MV-4-11 (cell line): ENCODE measurements at regions not wholly inside any gene's neighbourhood (a gene's known extent, or its start where the extent isn't known, plus 50 kb on each side); places are given as distances from the start of the nearest gene placed in this dataset.

Experiments
- DNase-seq: peaks from one replicate; lab custom pipeline; 2025; lab: John Stamatoyannopoulos, UW

- DNase-seq, result no peak
These were observed 249.7 kb upstream of the CFAP20DC start for GRCh38 chr3:59299561-59299960.

- DNase-seq, result no peak
These were observed 240.5 kb upstream of the CFAP20DC start for GRCh38 chr3:59290358-59290757.

DNA sequence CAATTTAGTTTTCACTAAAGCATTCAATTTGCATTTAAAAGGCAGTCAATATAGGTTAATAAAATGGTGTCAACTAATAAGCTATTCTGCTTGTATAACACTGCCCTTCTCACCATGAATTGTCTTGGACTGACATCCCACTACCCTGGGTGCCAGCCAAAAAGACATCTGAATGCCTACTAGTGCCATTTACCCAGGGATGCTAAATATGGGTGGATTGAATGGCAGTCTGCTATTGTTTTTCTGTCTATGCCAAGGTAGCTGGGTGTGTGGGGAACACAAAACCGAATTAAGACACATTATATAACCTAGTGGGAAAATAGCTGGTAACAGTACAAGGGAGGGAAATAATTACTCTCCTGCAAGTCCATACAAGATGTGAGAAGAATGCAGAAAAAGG, 240.0 kb upstream of the CFAP20DC start:
- DNase-seq, result no peak

DNA sequence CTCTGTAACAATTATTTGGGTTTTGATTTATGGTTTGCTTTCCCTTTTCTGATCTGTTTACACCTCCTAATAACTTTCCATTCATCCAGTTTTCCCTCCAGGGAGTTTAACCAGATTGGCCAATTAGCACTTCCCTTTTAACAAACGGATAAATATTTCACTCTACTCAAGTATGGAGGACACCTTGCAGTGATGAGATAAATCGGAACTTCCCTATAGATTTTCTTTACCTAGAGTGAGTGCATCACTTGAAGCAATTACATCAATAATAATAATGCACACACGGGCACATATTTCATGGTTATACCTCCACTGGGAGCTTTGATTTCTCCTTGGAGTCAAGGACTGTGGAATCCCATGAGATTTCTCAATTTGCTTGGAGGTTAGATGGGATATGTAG, 239.1 kb upstream of the CFAP20DC start:
- no peak for DNase-seq

- DNase-seq, result peak; percentile 92
These were observed 237.1 kb upstream of the CFAP20DC start for GRCh38 chr3:59286791-59287531.

DNA sequence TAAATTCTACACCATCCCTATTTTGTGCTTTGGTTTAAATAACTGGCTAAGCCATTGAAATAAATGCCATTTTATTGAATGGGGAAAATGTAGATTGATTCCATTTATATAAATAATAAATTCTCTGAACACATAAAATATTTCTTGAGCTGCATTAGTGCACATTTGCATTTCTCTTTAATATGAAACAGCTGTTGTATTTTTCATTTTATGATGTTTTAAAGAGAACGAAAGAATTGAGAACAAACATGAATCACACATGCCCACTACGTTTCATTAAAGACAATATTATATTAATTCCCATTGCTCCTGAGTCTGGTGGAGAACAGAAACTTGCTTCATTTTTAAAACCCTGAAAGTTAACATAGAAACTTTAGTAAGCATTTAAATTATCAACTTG, 235.7 kb upstream of the CFAP20DC start:
- no peak for DNase-seq

DNA sequence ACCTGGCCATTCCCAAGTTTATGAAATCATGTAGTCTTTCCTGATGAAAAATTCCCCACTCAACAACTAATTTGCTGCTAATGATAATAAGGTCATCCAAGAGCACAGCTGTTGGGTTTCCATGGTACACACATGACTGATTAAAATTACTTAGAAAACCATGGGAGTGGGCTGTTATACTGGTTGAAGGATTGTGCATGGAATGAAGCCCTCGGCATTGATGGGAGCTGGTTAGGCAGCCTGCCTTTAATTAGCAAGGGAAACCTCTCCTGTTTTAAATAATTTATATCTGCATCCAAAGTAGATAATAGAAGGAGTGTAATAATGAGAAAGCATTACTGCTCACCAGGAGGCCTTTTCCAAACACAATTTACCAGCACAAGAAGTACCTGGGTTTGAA, 235.1 kb upstream of the CFAP20DC start:
- DNase-seq, result no peak

- DNase-seq, result no peak
These were observed 230.3 kb upstream of the CFAP20DC start for GRCh38 chr3:59280113-59280512.

- no peak for DNase-seq
These were observed 228.0 kb upstream of the CFAP20DC start for GRCh38 chr3:59277816-59278215.

GRCh38 chr3:59277201-59277600, 227.4 kb upstream of the CFAP20DC start:
- DNase-seq, result no peak

- no peak for DNase-seq
These were observed 224.2 kb upstream of the CFAP20DC start for GRCh38 chr3:59273976-59274375.

DNA sequence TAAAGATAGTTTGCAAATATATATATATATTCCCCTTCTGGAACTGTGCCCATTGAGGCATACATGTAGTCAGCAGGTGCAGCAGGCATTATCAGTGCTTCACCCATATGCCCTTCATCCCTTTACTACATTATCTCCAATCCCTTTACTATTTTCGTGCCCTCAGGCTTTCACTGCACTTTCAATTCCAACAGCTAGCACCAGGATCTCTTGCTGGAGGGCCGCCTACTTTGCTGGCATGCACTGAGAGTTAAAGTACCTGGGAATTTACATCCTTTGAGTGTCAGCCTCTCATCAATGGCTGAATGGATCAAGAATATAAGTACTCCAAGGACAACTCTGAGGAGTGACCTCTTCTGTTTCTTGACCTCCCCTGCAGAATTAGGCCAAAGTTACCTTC, 222.1 kb upstream of the CFAP20DC start:
- DNase-seq, result no peak

DNA sequence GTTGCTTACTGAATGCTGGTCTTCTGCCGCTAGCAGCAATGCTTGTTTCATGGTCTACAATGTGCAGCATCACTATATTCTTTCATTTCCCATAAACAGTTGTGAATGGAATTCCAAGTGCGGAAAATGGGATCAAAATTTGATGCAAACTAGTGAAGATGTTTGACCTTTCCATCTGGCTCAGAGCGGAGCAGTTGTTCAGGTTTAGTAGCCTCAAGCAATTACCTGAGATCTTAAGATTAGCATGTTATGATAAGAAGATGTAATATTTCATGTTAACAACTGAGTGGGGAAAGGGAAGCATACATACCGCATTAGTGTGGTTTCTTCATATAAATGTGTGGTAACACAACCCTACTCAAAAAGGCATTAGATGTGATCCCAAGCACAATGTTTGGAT, 221.1 kb upstream of the CFAP20DC start:
- no peak for DNase-seq

DNA sequence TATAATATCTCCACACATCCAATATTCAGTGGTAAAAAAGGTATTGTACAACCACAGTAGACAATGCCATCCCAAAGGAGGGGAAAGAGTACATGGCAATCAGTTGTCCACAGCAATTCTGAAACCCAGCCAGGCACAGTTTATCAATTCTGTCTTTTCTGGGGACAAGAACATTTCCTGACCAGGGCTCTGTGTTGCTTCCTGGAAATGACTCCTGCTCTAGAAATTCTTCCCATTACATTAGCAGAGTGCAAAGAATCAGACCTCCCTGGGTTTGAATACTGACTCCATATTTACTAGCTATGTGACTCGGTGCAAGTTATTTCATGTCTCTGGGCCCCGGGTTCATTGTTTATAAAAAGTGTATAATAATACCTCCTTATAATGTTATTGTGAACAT, 220.4 kb upstream of the CFAP20DC start:
- no peak for DNase-seq

GRCh38 chr3:59268170-59268569, 218.3 kb upstream of the CFAP20DC start:
- DNase-seq, result no peak

DNA sequence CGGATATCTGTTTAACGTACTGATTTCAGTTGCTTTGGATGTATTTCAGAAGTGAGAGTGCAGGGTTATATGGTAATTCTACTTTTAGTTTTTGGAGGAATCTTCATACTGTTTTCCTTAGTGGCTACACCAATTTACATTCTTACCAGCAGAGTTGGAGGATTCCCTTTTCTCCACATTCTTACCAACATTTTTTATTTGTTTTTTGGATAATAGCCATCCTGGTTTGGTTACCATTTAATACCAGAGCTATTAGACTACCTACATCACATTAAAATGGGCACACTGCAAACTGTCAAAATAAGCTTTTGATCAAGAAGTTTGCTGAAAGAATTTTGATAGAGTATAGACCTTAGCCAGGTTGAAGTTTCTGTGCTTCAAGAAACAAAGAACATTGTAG, 217.2 kb upstream of the CFAP20DC start:
- DNase-seq, result no peak

- DNase-seq, result no peak
These were observed 216.7 kb upstream of the CFAP20DC start for GRCh38 chr3:59266551-59266950.

DNA sequence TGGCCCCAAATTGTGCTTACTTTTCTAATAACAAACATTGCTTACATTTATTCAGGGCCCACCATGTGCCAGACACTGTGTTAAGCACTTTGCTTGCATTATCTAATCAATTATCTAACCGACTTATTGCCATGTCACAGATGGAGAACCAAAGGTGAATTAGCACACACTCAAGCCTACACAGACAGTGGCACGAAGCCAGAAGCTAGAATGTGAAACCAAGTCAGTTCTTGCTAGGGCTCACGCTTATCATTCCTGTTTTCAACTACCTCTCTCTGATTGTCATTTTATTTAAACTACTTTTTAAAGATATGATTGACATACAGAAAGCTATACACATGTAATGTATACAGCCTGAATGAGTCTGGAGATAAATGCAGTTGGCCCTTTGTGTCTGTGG, 215.7 kb upstream of the CFAP20DC start:
- DNase-seq, result no peak

- no peak for DNase-seq
These were observed 214.5 kb upstream of the CFAP20DC start for GRCh38 chr3:59264366-59264765.

DNA sequence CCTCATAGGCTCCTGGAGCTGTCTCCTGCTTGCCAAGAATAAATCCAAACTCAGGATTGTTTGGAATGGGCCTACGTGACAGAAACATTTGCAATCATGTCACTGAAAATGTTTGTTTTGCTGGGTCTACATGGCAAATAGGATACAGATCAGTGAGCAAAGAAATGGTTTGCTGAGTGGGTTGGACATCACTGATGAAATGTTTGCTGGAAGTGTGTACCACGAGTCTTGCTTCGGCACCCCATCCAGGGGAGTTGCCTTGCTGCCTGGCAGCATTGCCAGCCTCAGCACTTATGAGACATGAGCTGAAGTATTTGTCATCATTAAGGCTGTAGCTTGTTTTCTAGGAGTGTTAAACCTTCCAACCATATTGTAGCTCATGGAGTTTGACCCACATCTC, 213.3 kb upstream of the CFAP20DC start:
- DNase-seq, result no peak

DNA sequence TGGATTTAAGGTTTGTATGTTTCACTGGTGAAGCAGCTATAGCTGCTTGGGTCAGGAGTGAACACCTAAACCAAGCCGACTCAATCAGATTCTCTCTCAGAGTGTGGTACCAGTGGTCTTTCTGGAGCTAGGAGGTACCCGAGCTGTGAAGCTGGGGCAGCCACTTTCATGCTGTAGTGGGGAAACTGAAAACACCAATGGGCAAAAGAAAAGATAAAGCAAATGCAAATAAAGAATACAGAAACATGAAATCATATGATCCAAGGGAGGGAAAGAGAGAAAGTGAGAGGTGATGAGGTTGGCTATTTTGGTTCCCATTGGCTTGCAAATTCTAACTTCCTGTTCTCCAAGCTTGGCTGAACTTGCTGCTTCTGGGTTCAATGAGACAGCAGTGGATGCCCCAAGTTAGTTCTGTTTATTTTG, 212.3 kb upstream of the CFAP20DC start:
- no peak for DNase-seq

DNA sequence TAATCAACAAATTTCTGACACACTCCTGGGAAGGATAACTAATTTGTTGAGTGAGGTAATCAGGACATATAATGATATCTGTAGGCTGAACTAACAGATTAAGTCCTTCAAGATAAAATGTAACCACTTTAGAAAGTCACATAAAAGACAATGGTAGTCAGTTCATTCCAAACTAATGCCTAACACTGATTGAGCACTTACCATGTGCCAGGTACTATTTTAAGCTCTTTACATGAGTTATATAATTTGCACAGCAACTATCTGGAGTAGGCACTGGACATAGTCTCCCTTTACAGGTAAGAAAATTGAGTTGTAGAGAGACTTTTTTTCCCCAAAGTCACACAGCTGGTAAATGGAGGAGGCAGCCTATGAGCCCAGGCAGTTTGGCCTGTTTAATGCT, 211.2 kb upstream of the CFAP20DC start:
- no peak for DNase-seq

- DNase-seq, result no peak
These were observed 208.9 kb upstream of the CFAP20DC start for GRCh38 chr3:59258550-59259260.

GRCh38 chr3:59257506-59257905, 207.7 kb upstream of the CFAP20DC start:
- DNase-seq, result no peak
